GM21526 (cell line): ENCODE measurements at regions not wholly inside any gene's neighbourhood (a gene's known extent, or its start where the extent isn't known, plus 50 kb on each side); places are given as distances from the start of the nearest gene placed in this dataset.
"Not testable (repeated sequence)": the region's sequence is repeated elsewhere in the genome, so short reads cannot be mapped to it uniquely, and the experiment has no call there.

Experiments
- ATAC-seq: cut with Tn5 transposase; IDR thresholded peaks from one replicate; pipeline ENCODE4 v1.9.1; 2021; ENCODE audit warnings: moderate library complexity; ENCODE audit not compliant: unreplicated experiment, low FRiP score

DNA sequence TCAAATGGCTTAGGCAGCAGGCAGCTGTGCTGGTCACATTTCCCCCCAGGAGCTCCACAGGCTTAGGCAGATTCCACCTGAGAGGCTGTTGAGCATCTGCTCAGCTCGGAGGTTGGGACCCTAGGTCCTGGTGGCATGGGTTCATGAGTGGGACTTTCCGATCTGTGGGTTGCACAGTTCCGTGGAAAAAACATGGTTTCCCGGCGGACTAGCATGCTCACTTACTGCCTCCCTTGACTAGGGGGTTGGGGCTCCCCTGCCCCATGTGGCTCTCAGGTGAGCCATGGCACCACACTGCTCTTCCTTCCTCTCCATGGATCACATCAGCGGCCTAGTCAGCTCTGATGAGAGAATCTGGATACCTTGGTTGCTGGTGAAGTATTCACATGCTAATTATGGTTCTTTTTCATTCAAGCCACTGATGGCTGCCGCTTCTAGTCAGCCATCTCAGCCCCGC lies 685.1 kb downstream of the METTL15 start:
- ATAC-seq = no peak

DNA sequence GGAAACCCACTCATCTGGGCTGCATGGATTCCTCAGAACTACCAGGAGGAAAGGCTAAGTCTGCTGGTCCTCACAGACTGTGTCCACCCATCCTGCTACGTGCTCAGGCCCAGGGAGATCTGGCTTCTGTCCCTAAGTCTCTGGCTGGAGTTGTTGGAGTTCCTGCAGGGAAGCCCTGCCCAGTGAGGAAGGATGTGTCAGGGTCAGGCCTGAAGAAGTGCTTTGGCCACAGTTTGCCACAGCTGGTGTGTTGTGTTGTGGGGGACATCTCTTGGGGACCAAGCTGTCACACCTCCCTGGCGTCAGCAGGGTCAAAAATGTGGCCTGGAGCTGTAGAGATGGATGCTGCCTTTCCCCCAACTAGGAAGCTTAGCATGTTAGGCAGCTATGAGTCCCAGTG lies 684.7 kb downstream of the METTL15 start:
- no peak for ATAC-seq

DNA sequence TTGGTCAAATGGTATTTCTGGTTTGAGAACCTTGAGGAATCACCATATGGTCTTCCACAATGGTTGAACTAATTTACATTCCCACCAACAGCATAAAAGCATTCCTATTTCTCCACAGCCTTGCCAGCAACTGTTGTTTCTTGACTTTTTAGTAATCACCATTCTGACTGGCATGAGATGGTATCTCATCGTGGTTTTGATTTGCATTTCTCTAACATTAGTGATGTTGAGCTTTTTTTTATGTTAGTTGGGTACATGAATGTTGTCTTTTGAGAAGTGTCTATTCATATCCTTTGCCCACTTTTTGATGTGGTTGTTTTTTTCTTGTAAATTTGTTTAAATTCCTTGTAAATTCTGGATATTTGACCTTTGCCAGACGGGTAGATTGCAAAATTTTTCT lies 679.7 kb downstream of the METTL15 start:
- ATAC-seq = not testable (repeated sequence)

DNA sequence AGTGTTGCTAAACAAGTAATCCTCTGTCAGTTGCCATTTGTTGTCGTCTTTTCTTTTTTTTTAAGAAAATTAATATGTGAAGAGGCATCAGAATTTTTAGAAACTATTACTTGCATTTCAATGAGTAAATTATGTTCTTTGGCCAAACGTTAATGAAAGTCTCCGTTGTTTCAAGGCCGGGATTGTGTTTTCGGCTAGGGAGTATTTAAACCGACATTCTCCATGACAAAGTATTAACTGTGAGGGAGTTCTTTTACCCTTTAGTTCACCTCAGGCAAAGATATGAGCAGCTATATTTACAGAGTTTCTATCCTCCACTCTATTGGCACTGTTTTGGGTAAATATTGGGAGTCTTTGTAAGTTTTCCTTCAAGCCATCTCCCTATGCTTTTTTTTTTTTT lies 668.9 kb downstream of the METTL15 start:
- ATAC-seq = no peak

DNA sequence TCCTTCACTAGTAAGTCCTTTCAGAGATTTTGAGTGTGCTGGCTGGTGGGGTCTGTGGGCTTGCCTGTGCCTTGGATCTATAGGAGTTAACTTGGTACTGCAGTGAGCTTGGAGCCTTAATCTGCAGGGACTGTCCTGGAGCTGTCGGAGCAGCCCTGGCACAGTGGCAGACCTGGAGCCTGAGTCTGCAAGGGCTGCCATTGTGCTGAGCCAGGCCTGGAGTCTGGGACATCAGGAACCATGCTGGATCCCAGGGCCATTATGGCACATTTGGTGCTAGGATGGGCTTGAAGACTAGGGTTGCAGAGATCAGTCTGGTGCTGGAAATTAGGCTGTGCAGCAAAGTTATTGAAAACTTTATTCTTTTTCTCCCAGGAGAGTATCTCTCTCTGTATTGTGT lies 665.4 kb downstream of the METTL15 start:
- ATAC-seq = no peak

DNA sequence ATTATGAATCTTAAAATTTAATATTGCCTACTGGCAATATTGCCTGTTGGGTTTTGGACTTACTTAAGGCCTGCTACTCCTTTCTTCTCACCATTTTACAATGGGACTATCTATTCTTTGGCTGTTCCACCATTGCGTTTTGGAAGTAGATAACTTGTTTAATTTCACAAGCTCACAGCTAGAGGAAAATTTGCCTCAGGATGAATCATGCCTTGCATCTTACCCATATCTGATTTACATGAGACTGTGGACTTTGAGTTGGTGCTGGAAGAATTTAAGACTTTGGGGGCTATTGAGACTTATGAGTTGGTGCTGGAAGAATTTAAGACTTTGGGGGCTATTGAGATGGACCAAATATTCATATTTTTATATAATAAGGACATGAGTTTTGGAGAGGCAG lies 662.6 kb downstream of the METTL15 start:
- no peak for ATAC-seq

DNA sequence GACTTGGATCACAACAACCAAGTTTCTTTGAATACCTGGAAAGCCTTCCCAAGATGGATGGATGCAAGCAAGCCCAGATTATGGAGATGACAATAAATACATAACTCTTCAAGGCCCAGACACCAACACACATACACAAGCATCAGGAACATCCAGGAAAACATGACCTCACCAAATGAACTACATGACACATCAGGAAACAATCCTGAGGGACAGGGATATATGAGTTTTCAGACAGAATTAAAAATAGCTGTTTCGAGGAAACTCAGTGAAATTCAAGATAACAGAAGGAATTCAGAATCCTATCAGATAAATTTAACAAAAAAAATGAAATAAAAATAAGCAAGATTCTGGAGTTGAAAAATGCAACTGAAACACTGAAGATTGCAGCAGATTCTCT lies 659.4 kb downstream of the METTL15 start:
- ATAC-seq = no peak

DNA sequence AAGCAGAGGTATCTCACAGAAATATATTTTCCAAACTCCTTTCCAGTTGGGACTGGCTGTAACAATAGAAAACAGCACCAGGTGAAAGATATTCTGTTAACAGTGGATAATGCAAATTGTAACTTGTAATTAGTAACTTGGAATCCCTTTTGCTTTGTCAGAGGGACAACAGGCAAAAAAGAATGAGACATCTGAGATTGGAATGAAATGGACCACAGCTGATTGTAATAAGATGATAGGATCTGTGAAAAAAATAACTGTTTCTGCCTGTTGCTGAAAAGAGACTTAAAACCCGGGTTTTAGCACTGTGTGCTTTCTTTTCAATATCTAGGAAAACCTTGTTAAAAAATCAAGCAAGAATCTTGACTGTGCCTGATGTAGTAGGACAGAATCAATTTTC lies 655.7 kb downstream of the METTL15 start:
- ATAC-seq = no peak

DNA sequence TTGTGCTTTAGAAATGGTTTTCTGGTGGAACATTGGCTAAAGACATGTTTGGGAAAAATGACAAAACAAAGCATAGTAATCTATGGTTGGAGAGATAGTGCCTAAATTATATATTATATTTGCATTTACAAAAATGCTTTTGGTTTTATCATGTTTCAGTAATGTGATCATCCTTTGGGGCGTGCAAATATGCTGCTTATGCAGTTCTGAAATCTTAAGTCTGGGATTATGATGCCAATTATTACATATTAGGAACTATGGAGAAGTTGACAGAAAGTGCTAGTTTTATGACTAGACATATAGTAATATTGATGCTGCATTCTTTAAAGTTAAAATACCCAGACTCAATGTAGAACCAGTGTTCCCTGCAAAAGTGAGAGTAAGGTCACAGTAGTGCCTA lies 655.0 kb downstream of the METTL15 start:
- no peak for ATAC-seq

DNA sequence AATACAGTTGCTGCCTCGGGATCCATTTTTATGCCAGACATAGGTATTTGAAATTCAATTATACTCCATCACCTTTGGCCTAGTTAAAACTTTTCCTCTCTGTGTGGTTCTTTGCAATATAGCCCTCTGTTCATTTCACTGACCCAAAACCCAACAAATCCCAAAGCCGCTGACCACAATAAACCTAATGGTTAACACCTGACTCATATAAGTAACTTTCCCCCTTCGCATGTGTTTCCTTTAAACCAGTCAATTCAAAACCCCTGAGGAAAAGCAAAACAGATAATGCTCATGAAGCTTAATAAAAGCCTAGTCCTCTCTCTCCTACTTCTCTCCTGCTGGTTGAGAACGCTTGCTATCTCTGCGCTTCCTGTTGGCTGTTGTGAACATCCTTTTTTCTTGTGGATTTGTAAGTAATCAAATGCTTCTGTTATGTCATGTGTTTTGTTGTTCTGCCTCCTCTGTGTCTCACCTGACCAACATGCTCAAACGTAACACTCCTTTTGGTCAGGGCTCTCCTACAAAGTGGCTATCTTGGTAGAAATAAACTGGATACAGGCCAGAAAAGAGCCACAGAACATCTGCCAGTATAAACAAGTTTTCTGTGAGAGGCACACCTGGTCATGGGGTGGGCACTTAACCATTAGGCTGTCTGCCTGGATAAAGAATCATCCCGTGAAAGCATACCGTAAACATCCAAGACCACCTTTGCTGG lies 652.6 kb downstream of the METTL15 start:
- ATAC-seq = no peak

DNA sequence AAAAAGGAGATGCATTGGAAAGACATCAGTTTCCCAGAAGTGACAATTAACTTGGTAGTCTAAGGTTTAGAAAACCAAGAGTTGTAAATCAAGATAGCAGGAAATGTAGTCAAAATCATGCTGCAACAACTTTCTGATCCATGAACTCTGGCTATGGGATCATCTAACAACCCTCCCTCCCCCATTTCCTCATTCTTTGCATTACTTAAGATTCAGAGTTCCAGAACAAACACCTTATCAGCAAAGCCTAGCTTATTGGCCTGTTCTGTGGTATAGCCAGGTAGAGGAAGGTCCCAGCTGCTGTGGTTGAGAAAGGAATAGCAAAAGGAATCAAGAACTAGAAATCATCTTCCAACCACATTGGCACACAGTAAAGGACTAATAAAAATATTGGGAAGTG lies 651.1 kb downstream of the METTL15 start:
- ATAC-seq = no peak

DNA sequence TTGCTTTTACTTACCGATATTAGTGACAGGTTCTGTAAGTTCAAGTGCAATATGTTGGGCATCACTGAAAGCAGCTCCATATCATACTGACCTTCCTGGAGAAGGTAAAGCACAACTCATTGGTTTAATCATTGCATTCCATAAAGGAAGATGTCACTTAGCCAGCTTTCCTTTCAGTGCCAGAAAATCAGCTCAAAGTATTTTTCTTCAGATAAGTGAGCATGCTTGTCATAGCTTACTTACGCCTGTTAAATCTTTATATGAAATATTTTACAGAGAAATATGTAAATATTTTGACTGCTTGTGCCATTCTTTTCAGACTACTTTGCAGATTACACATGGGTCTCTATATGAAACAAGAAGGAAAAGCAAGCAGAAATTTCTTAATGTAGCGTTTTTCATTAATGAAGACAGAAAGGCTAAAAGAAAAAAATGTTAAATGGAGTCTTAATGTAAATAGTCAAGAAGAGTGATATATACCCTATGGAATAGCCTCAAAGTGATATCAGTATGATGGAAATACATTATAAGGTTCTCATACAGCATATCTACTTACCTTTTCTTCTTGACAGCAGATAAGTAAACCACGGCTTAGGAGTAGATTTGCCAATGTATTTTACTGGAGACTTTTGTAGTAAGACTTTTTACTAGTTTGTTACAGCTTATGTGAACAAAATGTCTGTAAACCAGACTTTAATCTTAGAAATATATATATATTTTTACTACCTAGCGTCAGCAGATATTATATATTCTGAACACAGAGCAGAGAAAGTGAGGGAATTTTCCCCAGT lies 649.7 kb downstream of the METTL15 start:
- ATAC-seq = no peak

DNA sequence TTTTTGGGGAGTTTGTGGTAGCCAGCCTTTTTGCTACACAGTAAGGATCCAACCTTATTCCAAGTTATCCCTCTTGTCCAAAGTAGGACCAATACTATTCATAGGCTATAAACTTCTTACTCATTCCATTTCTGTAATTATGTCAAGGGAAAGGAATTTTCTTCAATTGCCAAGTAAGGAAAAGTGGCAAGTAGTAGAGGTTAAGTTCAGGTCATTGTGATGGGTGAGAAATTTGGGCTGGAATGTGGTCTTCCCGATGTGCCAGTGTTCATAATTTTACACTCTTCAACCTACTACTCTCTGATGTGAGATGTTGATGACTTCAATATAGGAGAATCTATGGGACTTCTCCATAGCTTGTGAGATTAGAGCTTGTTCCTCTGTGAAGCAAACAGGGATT lies 648.8 kb downstream of the METTL15 start:
- no peak for ATAC-seq

DNA sequence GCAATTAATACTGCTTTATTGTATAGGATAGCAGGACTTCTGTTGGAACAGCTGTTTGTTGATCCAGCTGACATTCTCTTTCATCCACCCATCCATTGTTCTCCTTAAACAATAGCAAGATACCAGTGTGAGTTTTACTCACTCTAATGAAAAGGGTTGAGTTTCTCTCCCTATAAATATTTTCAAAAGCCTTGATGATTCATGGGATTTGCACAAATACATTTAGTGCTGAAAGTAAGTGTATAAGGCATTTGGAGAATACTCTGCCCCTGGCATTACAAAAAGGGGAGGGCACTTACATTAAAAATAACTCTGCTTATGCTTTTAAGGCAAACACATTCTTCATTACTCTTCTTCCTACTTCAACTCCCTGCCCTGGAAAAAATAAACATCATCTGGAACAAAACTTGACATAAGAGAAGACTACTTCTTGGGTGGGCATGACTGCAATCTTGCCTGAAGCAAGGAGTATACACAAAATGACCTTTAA lies 634.9 kb downstream of the METTL15 start:
- ATAC-seq = no peak

DNA sequence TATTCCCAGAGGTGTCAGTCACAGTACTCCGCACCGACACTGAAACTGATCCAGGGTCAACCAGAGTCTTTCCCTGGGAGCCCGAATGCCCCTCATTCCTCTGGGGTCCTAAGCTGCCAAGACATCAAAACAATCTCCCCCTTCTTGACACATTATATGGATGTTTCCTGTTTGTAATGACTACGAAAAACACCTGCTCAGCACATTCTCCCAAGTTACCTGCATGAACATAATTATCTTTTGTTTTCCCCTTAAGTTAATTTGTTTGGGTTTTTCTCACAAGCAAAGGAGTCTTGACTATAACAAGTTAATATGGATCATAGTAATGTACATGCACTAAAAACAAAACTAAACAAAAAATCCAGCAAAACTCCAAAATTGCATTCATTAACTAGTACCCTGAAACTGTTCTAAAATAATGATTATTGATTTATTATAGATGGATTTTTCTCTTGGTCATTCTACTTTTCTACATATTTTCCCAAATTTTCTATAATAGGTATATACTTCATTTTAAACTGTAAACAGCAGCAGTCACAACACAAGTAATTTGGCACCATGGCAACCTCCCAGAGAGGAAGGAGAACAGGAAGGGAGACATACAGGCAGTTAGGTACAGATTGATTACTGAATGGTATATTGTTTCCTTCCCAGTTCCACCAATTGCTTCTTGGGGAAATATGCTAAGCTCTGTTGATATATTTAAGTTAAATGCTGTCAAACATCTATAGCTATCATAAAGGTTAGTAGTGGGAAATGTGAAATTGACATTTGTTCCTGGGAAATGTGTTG lies 631.5 kb downstream of the METTL15 start:
- no peak for ATAC-seq

DNA sequence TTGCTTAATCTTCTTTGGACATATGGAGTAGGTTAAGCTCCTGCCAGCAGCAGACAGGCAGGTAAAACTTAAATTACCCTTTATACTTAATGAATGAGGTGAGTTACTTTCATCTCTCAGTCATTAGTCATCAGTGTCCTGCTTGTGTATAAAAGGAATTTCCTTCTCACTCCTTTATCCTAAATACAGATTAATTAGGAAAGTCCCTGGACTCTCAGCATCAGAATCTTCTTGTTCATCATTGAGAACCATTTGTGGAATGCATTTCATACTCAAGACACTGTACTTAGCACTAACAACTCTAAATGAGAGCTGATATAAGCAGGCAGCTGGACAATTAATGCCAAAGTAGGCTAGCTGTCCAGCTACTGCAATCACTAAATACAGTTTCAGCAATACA lies 630.4 kb downstream of the METTL15 start:
- ATAC-seq = no peak

DNA sequence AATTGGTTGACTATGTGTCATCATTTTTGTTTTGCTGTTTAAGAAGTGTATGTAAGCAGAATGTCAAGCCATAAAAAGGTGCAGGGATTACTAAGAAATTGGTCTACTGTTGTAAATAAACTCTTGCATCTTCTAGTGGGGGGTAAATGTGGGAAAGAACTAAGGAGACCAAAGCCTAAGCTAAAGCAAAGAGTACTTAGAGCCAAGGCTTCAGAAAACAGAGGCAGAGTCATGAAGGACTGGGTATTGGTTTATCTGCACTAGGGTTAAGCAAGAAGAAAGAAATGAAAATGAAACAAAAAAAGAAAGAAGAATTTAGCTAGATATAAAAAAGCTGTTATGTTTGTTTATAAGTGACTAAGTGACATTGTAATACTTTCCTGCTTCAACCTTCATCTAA lies 628.1 kb downstream of the METTL15 start:
- ATAC-seq = no peak

DNA sequence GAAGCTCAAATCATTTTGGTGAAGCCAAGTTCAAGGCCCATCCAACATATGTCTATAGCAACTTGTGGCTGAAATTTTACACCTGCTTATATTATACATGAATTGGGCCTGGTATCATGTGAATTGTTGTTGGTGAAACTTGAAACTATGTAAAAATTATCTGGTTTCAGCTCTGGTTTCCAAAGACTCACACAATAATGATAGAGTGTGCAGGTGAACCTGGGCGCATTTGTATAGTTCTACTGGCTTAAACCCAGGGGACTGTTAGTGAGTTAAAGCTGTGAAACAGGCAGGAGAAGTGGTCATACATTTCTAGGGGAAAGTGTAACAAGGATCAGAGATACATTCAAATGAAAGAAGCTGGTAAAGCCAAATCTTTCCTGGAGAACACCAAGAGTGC lies 627.3 kb downstream of the METTL15 start:
- ATAC-seq = no peak

DNA sequence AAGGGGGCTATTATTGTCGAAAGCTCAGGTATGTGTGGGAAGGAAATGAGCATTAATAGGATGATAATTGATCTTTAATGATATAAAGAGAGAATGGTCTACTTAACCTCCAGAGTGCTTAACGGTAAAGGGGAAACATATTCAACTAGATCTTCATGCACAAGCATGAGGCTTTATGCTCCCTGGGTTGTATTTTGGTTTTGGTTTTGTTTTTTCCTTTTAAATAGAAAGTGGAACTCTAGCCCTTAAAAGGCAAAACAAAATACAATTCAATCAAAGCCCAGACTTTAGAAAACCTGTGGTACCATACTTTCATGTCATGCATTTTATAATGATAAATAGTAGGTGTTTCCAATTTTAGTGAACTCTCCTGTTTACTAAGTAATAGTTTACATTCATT lies 622.7 kb downstream of the METTL15 start:
- ATAC-seq = no peak

DNA sequence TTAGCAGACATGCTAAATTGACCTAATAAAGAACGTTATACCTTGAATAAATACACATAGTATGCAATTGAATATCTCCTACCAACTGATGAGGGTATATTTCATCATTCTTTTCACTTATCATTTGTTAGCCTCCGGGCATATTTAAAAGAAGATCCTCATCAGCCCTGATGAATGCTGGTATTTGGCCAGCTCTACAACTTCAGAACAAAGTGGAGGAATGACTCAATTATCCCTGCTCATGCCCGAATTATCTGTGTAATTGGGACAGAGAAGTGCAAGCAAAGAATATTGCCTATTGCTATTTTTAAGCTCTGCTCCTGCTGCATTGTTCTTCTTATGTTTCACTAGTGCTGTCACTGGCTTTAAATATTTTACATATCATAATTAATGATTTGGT lies 622.1 kb downstream of the METTL15 start:
- no peak for ATAC-seq

DNA sequence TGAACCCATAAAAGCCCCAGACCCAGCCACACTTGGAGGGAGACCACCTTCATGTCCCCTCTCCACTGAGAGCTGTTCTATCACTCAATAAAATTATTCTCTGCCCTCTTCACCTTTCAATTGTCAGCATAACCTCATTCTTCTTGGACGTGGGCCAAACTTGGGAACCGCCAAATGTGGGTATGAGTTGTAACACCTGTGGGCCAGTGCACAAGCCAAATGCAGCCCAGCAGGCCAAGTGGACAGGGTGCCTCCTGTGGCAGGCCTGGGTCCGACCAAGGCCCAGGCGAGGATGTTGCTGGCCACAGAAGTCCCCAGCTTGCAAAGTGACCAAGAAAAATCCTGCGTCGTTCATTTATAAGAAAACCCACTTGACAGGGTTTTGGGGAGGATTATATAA lies 621.2 kb downstream of the METTL15 start:
- ATAC-seq = no peak
